ENCODE measurements at regions not wholly inside any gene's neighbourhood (a gene's known extent, or its start where the extent isn't known, plus 50 kb on each side); places are given as distances from the start of the nearest gene placed in this dataset.

GRCh38 chr6:93048381-93048780, 371.0 kb downstream of the EPHA7 start:
- no peak for TF ChIP-seq CTCF (IDR thresholded peaks at IDR 0.05)
- DNase-seq (ENCODE audit: low spot score) = no peak
- H3K27ac ChIP-seq = no peak overlapping the region

GRCh38 chr6:93047033-93047432, 372.3 kb downstream of the EPHA7 start:
- DNase-seq (ENCODE audit: low spot score) = no peak
- no peak for TF ChIP-seq CTCF (IDR thresholded peaks at IDR 0.05)

More at GRCh38 chr6:93048381-93048780, 371.0 kb downstream of the EPHA7 start:
- H3K4me3 ChIP-seq = no peak overlapping the region

GRCh38 chr6:93045156-93045555, 374.2 kb downstream of the EPHA7 start:
- no peak for TF ChIP-seq CTCF (IDR thresholded peaks at IDR 0.05)
- no peak for DNase-seq (ENCODE audit: low spot score)
- H3K27ac ChIP-seq = no peak overlapping the region

More at GRCh38 chr6:93047033-93047432, 372.3 kb downstream of the EPHA7 start:
- no peak overlapping the region for H3K27ac ChIP-seq
- no peak overlapping the region for H3K4me3 ChIP-seq

GRCh38 chr6:93040375-93040774, 379.0 kb downstream of the EPHA7 start:
- TF ChIP-seq CTCF (IDR thresholded peaks at IDR 0.05) = no peak
- DNase-seq (ENCODE audit: low spot score) = no peak
- Histone ChIP-seq H3K4me3 (no peak overlapping the region), H3K27ac (no peak overlapping the region)

More at GRCh38 chr6:93045156-93045555, 374.2 kb downstream of the EPHA7 start:
- H3K4me3 ChIP-seq = no peak overlapping the region

- no peak overlapping the region for H3K4me3 ChIP-seq
- TF ChIP-seq CTCF (IDR thresholded peaks at IDR 0.05) = no peak
- no peak overlapping the region for H3K27ac ChIP-seq
- no peak for DNase-seq (ENCODE audit: low spot score)
Observed at GRCh38 chr6:93036835-93037234, 382.5 kb downstream of the EPHA7 start.

- Histone ChIP-seq H3K27ac (no peak overlapping the region), H3K4me3 (no peak overlapping the region)
- no peak for TF ChIP-seq CTCF (IDR thresholded peaks at IDR 0.05)
- no peak for DNase-seq (ENCODE audit: low spot score)
Observed at GRCh38 chr6:93035756-93036155, 383.6 kb downstream of the EPHA7 start.

GRCh38 chr6:93021235-93021915, 398.0 kb downstream of the EPHA7 start:
- no peak overlapping the region for H3K4me3 ChIP-seq
- no peak overlapping the region for H3K27ac ChIP-seq
- TF ChIP-seq CTCF (IDR thresholded peaks at IDR 0.05) = no peak
- DNase-seq (ENCODE audit: low spot score) = no peak
